NB4 (cell line): ENCODE measurements at regions not wholly inside any gene's neighbourhood (a gene's known extent, or its start where the extent isn't known, plus 50 kb on each side); places are given as distances from the start of the nearest gene placed in this dataset.

Experiments
- POLR2A ChIP-seq: IDR thresholded peaks from 2 replicates; pipeline ENCODE4 v1.6.1; 2011; ENCODE audit warnings: mild to moderate bottlenecking; ENCODE audit not compliant: insufficient read length; ENCODE audit errors: extremely low read depth
- TF ChIP-seq, protein P1 (sequence below): IDR thresholded peaks from one replicate; pipeline ENCODE4 v1.5.1; 2012; ENCODE audit warnings: low read depth, low read length

DNA sequence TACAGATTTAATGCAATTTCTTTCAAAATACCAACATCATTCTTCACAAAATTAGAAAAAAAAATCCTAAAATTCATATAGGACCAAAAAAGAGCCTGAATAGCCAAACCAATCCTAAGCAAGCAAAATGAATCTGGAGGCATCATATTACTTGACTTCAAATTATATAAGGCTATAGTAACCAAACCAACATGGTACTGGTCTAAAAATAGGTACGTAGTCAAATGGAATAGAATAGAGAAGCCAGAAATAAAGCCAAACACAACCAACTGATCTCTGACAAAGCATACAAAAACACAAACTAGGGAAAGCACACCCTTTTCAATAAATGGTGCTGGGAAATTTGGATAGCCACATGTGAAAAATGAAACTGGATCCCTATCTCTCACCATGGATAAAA is 112.3 kb upstream of the TSPAN2 start:
- TF ChIP-seq, protein P1, sequence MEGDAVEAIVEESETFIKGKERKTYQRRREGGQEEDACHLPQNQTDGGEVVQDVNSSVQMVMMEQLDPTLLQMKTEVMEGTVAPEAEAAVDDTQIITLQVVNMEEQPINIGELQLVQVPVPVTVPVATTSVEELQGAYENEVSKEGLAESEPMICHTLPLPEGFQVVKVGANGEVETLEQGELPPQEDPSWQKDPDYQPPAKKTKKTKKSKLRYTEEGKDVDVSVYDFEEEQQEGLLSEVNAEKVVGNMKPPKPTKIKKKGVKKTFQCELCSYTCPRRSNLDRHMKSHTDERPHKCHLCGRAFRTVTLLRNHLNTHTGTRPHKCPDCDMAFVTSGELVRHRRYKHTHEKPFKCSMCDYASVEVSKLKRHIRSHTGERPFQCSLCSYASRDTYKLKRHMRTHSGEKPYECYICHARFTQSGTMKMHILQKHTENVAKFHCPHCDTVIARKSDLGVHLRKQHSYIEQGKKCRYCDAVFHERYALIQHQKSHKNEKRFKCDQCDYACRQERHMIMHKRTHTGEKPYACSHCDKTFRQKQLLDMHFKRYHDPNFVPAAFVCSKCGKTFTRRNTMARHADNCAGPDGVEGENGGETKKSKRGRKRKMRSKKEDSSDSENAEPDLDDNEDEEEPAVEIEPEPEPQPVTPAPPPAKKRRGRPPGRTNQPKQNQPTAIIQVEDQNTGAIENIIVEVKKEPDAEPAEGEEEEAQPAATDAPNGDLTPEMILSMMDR = no peak
- TF ChIP-seq POLR2A = no peak
